Thyroid gland (tissue), 4 donors: ENCODE measurements at regions not wholly inside any gene's neighbourhood (a gene's known extent, or its start where the extent isn't known, plus 50 kb on each side); places are given as distances from the start of the nearest gene placed in this dataset.
"Not testable (repeated sequence)": the region's sequence is repeated elsewhere in the genome, so short reads cannot be mapped to it uniquely, and the experiment has no call there.

Experiments
- DNase-seq, 2 donors: peaks; one replicate each; pipeline ENCODE4 v3.0.0-alpha.2; 2019
- H3K27ac ChIP-seq, 3 donors: fragments of 200-600 bp; sonication (generic); 1 replicate in 2 of 3; 2 replicates in 1 of 3; pipeline ENCODE4 v1.5.1; 2016 to 2019; ENCODE audit warnings: mild to moderate bottlenecking in 1 of 3, moderate library complexity in 1 of 3
- H3K27me3 ChIP-seq: fragments of 200-600 bp; sonication (generic); one replicate; pipeline ENCODE4 v1.5.1; 2019
- H3K36me3 ChIP-seq, 2 donors: fragments of 200-600 bp; sonication (generic); one replicate each; pipeline ENCODE4 v1.5.1; 2016 to 2019
- H3K4me1 ChIP-seq, 2 donors: fragments of 200-600 bp; sonication (generic); one replicate each; pipeline ENCODE4 v1.5.1; 2017 to 2019
- H3K4me3 ChIP-seq, 3 donors: fragments of 200-600 bp; sonication (generic); replicated peaks in 1 of 3; 1 replicate in 2 of 3; 2 replicates in 1 of 3; pipeline ENCODE4 v1.5.1; 2016; ENCODE audit warnings: mild to moderate bottlenecking in 1 of 3
- H3K9me3 ChIP-seq: fragments of 200-600 bp; sonication (generic); one replicate; pipeline ENCODE4 v1.5.1; 2017
- POLR2A ChIP-seq, 2 donors: fragments of 450-650 bp; IDR thresholded peaks; one replicate each; pipeline ENCODE4 v1.6.1; 2017; ENCODE audit warnings: antibody characterized with exemption in 2 of 2, mild to moderate bottlenecking in 2 of 2, moderate library complexity in 1 of 2
- WGBS, 2 donors: methylation state at CpG; one replicate each; pipeline ENCODE4 v1.1.5; 2017; 5-methylcytosine and 5-hydroxymethylcytosine counted together
- intact Hi-C: fragments of 100-400 bp; cut with DNase I; formaldehyde crosslinking; loops from one replicate; pipeline ENCODE4 v1.15.1; 2023
- TF ChIP-seq, protein P1 (sequence below), 6 experiments: fragments of 200-600 bp in 3 of 6; fragments of 450-650 bp in 3 of 6; sonication (generic) in 3 of 6; IDR thresholded peaks; one replicate each; pipeline ENCODE4 v1.5.1; 2016 to 2019; ENCODE audit warnings: antibody characterized with exemption in 6 of 6, mild to moderate bottlenecking in 2 of 6, inconsistent platforms in 1 of 6, moderate library complexity in 1 of 6

DNA sequence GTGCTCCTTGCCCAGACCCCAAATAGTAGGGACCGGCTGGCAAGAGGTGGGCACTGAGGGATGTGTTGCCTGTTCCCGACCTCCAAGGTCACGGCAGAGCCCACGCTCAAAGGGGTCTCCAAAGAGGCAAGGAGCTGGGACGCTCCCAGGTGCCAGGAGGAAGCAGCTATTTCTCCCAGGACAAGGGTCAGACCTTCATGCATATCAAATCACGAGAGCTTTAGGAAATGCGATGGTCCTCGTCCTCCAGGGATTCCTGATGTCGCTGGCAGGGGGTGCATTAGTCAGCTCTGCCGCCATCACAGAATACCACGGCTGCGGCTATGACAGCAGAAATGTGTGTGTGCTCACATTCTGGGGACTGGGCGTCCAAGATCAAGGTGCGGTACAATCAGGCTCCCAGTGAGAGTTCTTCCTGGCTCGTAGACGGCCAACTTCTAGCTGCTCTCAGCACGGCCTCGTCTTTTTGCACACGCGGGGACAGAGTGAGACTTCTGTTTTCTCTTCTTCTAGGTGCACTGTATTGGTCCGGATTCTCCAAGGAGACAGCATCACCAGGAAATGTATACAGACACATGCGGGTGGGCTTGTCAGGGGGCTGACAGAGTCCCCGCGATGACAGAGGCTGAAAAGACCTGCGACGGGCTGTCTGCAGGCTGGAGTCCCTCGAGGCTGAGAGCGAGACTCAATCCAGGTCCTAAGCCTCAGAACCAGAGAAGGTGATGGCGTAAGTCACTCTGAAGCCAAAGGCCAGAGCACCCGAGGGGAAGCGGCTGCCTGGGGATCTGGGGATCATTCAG, 81.6 kb downstream of the SHANK2 start:
- Histone ChIP-seq H3K27ac (no peak overlapping the region), H3K4me1 (no peaks in the 10 kb centered on the region), H3K36me3 (no peaks in the 10 kb centered on the region), H3K27me3 (no peaks in the 10 kb centered on the region), H3K4me3 (no peak overlapping the region), H3K9me3 (no peaks in the 10 kb centered on the region)
- TF ChIP-seq, protein P1, sequence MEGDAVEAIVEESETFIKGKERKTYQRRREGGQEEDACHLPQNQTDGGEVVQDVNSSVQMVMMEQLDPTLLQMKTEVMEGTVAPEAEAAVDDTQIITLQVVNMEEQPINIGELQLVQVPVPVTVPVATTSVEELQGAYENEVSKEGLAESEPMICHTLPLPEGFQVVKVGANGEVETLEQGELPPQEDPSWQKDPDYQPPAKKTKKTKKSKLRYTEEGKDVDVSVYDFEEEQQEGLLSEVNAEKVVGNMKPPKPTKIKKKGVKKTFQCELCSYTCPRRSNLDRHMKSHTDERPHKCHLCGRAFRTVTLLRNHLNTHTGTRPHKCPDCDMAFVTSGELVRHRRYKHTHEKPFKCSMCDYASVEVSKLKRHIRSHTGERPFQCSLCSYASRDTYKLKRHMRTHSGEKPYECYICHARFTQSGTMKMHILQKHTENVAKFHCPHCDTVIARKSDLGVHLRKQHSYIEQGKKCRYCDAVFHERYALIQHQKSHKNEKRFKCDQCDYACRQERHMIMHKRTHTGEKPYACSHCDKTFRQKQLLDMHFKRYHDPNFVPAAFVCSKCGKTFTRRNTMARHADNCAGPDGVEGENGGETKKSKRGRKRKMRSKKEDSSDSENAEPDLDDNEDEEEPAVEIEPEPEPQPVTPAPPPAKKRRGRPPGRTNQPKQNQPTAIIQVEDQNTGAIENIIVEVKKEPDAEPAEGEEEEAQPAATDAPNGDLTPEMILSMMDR (IDR thresholded peaks at IDR 0.05), result no peak
- TF ChIP-seq POLR2A (IDR thresholded peaks at IDR 0.05), result no peak
- 87 to 91% methylated on average over 31 of the region's 31 CpGs for WGBS, 2 donors
- DNase-seq, result no peak
- intact Hi-C loops, result no loop called here

DNA sequence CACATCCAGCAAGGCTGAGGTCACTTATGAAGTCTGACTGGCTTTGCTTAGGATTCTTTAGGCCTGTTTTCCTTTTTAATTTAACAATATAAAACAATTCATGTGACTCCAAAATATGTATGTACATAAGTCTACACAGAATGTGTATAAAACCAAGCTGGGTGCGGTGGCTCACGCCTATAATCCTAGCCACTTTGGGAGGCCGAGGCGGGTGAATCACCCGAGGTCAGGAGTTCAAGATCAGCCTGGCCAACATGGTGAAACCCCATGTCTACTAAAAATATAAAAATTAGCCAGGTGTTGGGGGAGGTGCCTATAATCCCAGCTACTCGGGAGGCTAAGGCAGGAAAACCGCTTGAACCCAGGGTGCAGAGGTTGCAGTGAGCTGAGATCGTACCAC, 83.1 kb downstream of the SHANK2 start:
- no peaks in the 10 kb centered on the region for H3K36me3 ChIP-seq
- intact Hi-C loops, result no loop called here
- no peak overlapping the region for H3K27ac ChIP-seq
- WGBS, 2 donors, result 87 to 89% methylated on average over 8 of the region's 8 CpGs
- H3K4me3 ChIP-seq, result no peak overlapping the region
- no peak for TF ChIP-seq POLR2A (IDR thresholded peaks at IDR 0.05)
- TF ChIP-seq, protein P1 (IDR thresholded peaks at IDR 0.05), result no peak
- H3K9me3 ChIP-seq, result no peaks in the 10 kb centered on the region
- H3K4me1 ChIP-seq, result no peaks in the 10 kb centered on the region
- DNase-seq, result no peak
- H3K27me3 ChIP-seq, result no peaks in the 10 kb centered on the region

DNA sequence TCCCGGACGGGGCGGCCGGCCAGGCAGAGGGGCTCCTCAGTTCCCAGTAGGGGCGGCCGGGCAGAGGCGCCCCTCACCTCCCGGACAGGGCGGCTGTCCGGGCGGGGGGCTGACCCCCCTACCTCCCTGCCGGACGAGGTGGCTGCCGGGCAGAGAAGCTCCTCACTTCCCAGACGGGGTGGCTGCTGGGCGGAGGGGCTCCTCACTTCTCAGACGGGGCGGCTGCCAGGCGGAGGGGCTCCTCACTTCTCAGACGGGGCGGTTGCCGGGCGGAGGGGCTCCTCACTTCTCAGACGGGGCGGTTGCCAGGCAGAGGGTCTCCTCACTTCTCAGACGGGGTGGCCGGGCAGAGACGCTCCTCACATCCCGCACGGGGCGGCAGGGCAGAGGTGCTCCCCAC, 84.6 kb downstream of the SHANK2 start:
- H3K4me1 ChIP-seq, DNase-seq, intact Hi-C loops, H3K27me3 ChIP-seq, H3K36me3 ChIP-seq, H3K4me3 ChIP-seq, H3K9me3 ChIP-seq, H3K27ac ChIP-seq: not testable (repeated sequence)
- WGBS, 2 donors, result no CpG with 5 or more reads among the region's 31 CpGs

DNA sequence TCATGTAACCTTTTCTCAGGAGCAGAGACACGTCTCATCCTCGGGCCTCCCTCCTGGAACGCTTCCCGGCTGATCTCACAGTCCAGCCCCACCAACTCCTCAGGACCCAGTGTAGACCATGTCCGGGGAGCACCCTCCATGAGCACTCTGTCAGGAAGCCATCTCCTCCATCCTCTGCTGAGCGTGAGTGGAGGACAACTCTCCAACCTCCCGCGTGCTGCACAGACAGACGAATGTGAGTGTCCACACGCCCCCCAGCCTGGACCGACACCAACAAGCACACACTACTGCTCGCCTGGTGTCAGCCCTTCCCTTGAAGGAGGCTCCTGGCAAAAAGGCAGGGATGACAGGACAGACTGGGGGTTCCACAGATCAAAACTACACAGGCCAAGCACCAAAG, 86.6 kb downstream of the SHANK2 start:
- TF ChIP-seq POLR2A (IDR thresholded peaks at IDR 0.05), result no peak
- TF ChIP-seq, protein P1 (IDR thresholded peaks at IDR 0.05), result no peak
- intact Hi-C loops, result no loop called here
- Histone ChIP-seq H3K27ac (no peak overlapping the region), H3K4me1 (no peaks in the 10 kb centered on the region), H3K4me3 (no peak overlapping the region), H3K36me3 (no peaks in the 10 kb centered on the region), H3K27me3 (no peaks in the 10 kb centered on the region), H3K9me3 (no peaks in the 10 kb centered on the region)
- 85 to 92% methylated on average over 9 to 12 of the region's 12 CpGs for WGBS, 2 donors
- no peak for DNase-seq

DNA sequence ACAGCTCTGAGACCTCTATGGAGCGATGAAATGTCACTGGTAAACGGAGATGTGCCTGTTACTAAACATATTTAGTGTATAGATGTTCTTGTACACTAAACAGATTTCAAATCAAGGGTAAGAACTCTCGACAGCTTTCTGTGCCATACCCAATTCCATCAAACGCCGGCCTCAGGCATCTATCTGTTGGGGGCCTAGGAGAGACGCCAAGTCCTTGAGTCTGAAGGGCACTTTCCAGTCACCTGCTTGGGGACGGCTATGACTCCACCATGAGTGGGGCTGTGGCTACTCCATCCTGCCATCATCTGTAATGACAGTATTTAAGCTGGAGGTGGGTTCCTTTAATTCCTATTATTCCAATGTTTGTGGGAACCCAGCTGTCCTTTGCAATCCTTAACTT, 87.8 kb downstream of the SHANK2 start:
- no peak for DNase-seq
- 78 to 84% methylated on average over 7 of the region's 7 CpGs for WGBS, 2 donors
- no peaks in the 10 kb centered on the region for H3K4me1 ChIP-seq
- H3K27ac ChIP-seq, result no peak overlapping the region
- TF ChIP-seq, protein P1 (IDR thresholded peaks at IDR 0.05), result no peak
- TF ChIP-seq POLR2A (IDR thresholded peaks at IDR 0.05), result no peak
- no peak overlapping the region for H3K4me3 ChIP-seq
- no peaks in the 10 kb centered on the region for H3K36me3 ChIP-seq
- H3K9me3 ChIP-seq, result no peaks in the 10 kb centered on the region
- intact Hi-C loops, result no loop called here
- no peaks in the 10 kb centered on the region for H3K27me3 ChIP-seq
